Stimulated activated CD8-positive, alpha-beta memory T cell treated with anti-CD3 and anti-CD28 coated beads, Interleukin-4, amount 100 ng/mL, for 48 hours (primary cell): ENCODE measurements at regions not wholly inside any gene's neighbourhood (a gene's known extent, or its start where the extent isn't known, plus 50 kb on each side); places are given as distances from the start of the nearest gene placed in this dataset.

Source experiments
- DNase-seq: peaks from one replicate; pipeline ENCODE4 v3.0.0-alpha.2; 2020

GRCh38 chr13:65488606-65489005, 1741.5 kb downstream of the PCDH9 start:
- DNase-seq, result no peak

- no peak for DNase-seq
Observed at GRCh38 chr13:65479692-65480091, 1750.4 kb downstream of the PCDH9 start.

DNA sequence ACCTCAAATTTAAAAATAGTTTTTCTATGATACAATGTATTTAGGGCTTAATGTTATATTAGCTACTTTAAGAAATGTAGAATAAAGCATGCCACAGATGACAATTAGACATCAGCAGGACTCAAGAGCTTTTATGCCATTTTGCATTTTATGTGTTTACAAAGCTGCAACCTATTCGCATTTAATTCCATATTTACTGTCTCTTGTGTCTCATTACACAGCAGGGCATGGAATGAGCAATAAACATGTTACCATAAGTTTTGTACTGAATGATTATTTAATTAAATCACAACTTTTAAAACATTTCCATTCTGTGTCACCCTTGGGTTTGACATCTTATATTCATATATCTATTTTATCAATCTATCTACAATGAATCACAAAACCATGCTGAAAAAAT, 1756.9 kb downstream of the PCDH9 start:
- DNase-seq, result no peak

GRCh38 chr13:65472336-65472735, 1757.8 kb downstream of the PCDH9 start:
- no peak for DNase-seq

DNA sequence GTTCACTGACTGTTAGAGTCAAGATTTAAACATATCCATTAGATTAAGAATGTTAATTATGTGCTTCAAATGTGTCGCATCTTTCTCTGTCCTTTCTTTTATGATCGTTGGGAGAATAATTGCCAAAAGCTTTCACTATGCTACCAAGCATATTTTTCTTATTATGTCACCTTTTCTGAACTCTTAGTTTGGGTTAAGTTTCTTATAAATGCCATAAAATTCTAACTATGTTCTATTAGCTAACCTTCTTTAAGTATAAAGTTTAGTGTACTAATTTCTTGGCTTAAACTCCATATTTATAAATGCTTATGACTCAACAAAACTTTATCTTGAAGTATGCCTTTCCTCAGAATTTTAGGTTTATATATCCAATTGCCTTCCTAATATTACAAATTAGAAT, 1759.4 kb downstream of the PCDH9 start:
- DNase-seq, result no peak

DNA sequence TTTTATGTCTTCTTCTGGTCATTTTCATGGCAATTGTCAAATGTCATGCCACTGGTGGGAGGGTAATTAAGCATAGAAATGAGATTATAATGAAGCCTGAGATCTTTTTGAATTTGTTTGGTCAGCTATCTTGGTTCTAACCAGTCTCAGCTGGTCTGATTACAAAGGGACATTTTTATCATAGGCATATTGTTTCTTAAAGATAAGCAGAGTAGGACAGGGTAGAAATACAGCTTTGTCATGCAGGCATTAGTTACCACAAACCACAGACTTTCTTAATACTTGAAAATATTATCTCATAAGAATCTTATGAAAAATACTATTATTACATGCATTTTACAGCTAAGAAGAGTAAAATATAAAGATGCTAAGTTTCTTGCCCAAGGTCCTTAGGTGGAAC, 1761.5 kb downstream of the PCDH9 start:
- DNase-seq, result no peak

DNA sequence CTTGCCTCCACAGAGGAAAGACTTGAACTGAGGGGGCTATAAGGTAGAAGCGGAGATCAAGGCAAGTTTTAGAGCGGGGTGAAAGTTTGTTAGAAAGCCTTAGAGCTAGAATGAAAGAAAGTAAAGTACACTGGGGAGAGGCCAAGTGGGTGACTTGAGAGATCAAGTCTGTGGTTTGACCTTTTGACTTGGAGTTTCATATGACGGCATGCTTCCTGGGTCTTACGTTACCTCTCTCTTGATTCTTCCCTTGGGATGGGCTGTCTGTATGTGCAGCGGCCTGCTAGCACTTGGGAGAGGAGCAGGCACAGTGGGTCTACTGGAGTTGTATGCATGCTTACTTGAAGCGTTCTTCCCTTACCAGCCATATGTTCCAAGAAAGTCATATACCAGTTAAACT, 1768.5 kb downstream of the PCDH9 start:
- no peak for DNase-seq

GRCh38 chr13:65460136-65460535, 1770.0 kb downstream of the PCDH9 start:
- DNase-seq, result no peak

GRCh38 chr13:65456150-65456912, 1773.8 kb downstream of the PCDH9 start:
- no peak for DNase-seq

- no peak for DNase-seq
Observed at GRCh38 chr13:65454403-65454802, 1775.7 kb downstream of the PCDH9 start.

- DNase-seq, result no peak
Observed at GRCh38 chr13:65453982-65454381, 1776.2 kb downstream of the PCDH9 start.

DNA sequence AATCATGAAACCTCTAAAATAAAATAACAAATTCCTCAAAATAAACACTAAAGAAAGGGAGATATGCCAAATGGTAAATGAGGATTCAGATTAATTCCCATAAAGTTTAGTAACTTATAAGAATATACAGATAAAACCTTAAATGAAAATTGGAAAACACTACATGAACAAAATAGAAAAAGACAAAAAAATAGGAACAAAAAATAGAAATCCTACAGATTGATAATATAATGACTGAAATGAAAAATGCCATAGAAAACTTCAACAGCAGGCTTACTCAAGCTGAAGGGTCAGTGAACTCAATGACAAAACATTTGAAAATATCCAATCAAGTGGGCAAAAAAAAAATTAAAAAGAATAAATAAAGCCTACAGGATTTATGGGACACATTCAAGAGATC, 1784.8 kb downstream of the PCDH9 start:
- no peak for DNase-seq

DNA sequence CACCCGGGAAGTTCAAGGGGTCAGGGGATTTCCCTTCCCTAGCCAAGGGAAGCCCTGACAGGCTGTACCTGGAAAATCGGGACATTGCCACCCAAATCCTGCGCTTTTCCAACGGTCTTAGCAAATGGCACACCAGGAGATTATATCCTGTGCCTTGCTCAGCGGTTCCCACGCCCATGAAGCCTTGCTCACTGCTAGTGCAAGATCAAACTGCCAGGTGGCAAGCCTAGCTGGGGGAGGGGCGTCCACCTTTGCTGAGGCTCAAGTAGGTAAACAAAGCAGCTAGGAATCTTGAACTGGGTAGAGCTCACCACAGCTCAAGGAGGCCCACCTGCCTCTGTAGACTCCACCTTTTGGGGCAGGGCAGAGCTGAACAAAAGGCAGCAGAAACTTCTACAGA, 1794.5 kb downstream of the PCDH9 start:
- DNase-seq, result no peak

- DNase-seq, result no peak
Observed at GRCh38 chr13:65417953-65418352, 1812.2 kb downstream of the PCDH9 start.

DNA sequence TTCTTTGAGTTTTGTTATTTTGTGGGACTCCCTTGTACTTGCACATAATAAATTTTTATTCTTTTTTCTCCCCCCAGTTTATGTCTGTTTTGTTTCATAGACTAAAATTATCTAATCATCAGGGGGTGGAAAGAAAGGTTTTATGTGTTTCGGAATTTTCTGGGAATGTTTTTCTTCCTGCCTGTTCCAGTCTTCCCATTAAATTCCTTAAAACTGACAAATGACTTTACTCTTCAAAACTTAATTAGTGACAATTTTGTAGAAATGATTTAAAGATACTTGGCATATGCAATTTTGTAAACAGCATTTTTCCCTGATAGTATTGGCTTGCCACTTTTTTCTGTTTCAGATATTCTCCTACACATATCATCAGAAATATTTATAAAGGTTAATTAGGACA, 1813.4 kb downstream of the PCDH9 start:
- no peak for DNase-seq

DNA sequence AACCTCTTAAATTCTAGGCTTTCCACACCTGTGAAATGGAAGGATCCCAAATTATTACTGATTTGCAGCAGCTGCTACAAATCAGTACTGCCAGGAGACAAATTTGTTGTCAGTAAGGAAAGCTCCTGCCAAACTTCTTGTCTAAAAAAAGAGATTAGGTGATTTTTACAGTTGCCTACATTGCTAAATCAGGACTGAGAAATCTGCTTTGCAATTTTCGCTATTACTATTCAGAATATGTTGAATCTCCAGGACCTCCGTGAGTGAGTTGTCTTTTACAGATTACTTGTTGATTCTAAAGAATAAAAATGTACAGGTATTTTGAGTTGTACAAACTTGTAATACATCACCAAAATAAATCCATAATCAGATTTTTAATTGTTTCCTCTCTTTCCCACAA, 1815.9 kb downstream of the PCDH9 start:
- DNase-seq, result no peak

GRCh38 chr13:65411521-65411920, 1818.6 kb downstream of the PCDH9 start:
- DNase-seq, result no peak

- DNase-seq, result no peak
Observed at GRCh38 chr13:65410791-65411190, 1819.3 kb downstream of the PCDH9 start.

DNA sequence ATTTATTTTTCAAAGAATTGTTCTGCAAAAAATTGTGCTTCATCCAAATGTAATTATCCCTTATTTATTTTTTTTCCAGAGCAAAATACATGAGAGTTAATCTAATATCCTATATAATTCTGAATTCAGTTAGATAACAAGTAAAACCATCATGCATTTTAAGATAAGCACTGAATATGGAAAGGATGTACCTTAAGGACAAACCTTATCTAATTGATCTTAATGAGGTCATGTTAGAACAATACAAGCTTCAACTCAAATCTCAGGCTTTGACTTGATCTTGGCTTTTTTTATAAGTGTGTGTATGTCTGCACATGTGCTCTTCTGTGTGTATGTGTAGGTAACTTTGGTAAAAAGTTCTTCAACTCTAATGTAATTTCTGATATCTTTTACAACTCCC, 1828.8 kb downstream of the PCDH9 start:
- DNase-seq, result no peak

- no peak for DNase-seq
Observed at GRCh38 chr13:65400702-65401101, 1829.4 kb downstream of the PCDH9 start.

GRCh38 chr13:65387743-65388347, 1842.3 kb downstream of the PCDH9 start:
- DNase-seq, result no peak

GRCh38 chr13:65378943-65379519, 1851.1 kb downstream of the PCDH9 start:
- no peak for DNase-seq

DNA sequence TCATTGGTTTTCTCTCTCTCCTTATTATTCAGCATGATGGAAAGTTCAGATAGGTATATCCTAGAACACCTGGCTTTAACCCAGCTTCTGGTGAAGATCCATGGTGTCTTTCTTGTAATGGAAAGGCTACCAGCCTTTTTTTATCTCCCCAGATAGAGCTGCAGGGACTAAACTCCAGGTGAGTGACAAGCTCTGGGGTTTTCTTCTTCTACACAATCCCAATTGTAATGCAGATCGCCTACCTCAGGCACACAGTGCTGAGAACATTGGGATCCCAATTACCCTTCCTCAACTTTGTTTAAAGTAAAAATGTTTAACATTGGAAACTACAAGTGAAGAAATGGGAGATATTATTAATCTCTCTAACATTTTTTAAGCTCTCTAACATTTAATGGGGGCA, 1851.7 kb downstream of the PCDH9 start:
- DNase-seq, result no peak

GRCh38 chr13:65368832-65369231, 1861.3 kb downstream of the PCDH9 start:
- DNase-seq, result no peak

- no peak for DNase-seq
Observed at GRCh38 chr13:65353951-65354350, 1876.2 kb downstream of the PCDH9 start.
